H9 (cell line): ENCODE measurements at regions not wholly inside any gene's neighbourhood (a gene's known extent, or its start where the extent isn't known, plus 50 kb on each side); places are given as distances from the start of the nearest gene placed in this dataset.
"Not testable (repeated sequence)": the region's sequence is repeated elsewhere in the genome, so short reads cannot be mapped to it uniquely, and the experiment has no call there.

Experiments
- DNase-seq: peaks from one replicate; pipeline ENCODE4 v3.0.0-alpha.2; 2017
- H2AFZ ChIP-seq: one replicate; pipeline ENCODE4 v1.6.1; 2013; ENCODE audit warnings: mild to moderate bottlenecking, low read length, control low read depth, moderate library complexity
- H2AK5ac ChIP-seq: 2 replicates; pipeline ENCODE4 v1.6.1; 2013; ENCODE audit warnings: low read length, control low read depth, mixed read lengths; ENCODE audit not compliant: insufficient read length
- H2BK120ac ChIP-seq: one replicate; pipeline ENCODE4 v1.6.1; 2013; ENCODE audit warnings: low read depth, mild to moderate bottlenecking, low read length, control low read depth, inconsistent platforms; ENCODE audit not compliant: poor library complexity, severe bottlenecking
- H2BK12ac ChIP-seq: 2 replicates; pipeline ENCODE4 v1.6.1; 2013; ENCODE audit warnings: low read length, control low read depth, mixed read lengths, low read depth; ENCODE audit not compliant: insufficient read length
- H2BK15ac ChIP-seq: 2 replicates; pipeline ENCODE4 v1.6.1; 2013; ENCODE audit warnings: low read depth, low read length, control low read depth
- H2BK20ac ChIP-seq: one replicate; pipeline ENCODE4 v1.6.1; 2013; ENCODE audit warnings: low read depth, mild to moderate bottlenecking, low read length, control low read depth, inconsistent platforms; ENCODE audit not compliant: poor library complexity, severe bottlenecking
- H2BK5ac ChIP-seq: 2 replicates; pipeline ENCODE4 v1.6.1; 2013; ENCODE audit warnings: low read length, control low read depth, mixed read lengths; ENCODE audit not compliant: insufficient read length
- H3K14ac ChIP-seq: 2 replicates; pipeline ENCODE4 v1.6.1; 2013; ENCODE audit warnings: low read length, control low read depth; ENCODE audit not compliant: insufficient read depth
- H3K18ac ChIP-seq: 2 replicates; pipeline ENCODE4 v1.6.1; 2013; ENCODE audit warnings: low read depth, mild to moderate bottlenecking, mixed read lengths, low read length, control low read depth; ENCODE audit not compliant: insufficient read length
- H3K23ac ChIP-seq: 2 replicates; pipeline ENCODE4 v1.6.1; 2013; ENCODE audit warnings: low read length, control low read depth, mixed read lengths, low read depth; ENCODE audit not compliant: insufficient read length
- H3K23me2 ChIP-seq: 2 replicates; pipeline ENCODE4 v1.6.1; 2013; ENCODE audit warnings: low read depth, mild to moderate bottlenecking, mixed read lengths, low read length, control low read depth; ENCODE audit not compliant: insufficient read length, poor library complexity, severe bottlenecking
- H3K27ac ChIP-seq: 2 replicates; pipeline ENCODE4 v1.5.1; 2013; ENCODE audit warnings: low read length, control low read depth, mixed read lengths, low read depth; ENCODE audit not compliant: insufficient read length
- H3K27me3 ChIP-seq: 2 replicates; pipeline ENCODE4 v1.6.1; 2013; ENCODE audit warnings: low read length, control low read depth, inconsistent platforms; ENCODE audit not compliant: insufficient read depth
- H3K4ac ChIP-seq: 2 replicates; pipeline ENCODE4 v1.6.1; 2013; ENCODE audit warnings: low read depth, mild to moderate bottlenecking, control low read depth, inconsistent platforms, low read length, moderate library complexity
- H3K4me1 ChIP-seq: 2 replicates; pipeline ENCODE4 v1.6.1; 2013; ENCODE audit warnings: low read length, control low read depth, inconsistent platforms; ENCODE audit not compliant: insufficient read depth
- H3K4me2 ChIP-seq: 2 replicates; pipeline ENCODE4 v1.6.1; 2013; ENCODE audit warnings: low read length, control low read depth, mixed read lengths; ENCODE audit not compliant: insufficient read length, insufficient read depth
- H3K56ac ChIP-seq: 2 replicates; pipeline ENCODE4 v1.6.1; 2013; ENCODE audit warnings: low read depth, mild to moderate bottlenecking, mixed read lengths, low read length, control low read depth; ENCODE audit not compliant: insufficient read length
- H3K79me1 ChIP-seq: 2 replicates; pipeline ENCODE4 v1.6.1; 2013; ENCODE audit warnings: low read depth, mild to moderate bottlenecking, moderate library complexity, low read length, control low read depth, inconsistent platforms; ENCODE audit not compliant: insufficient read depth, poor library complexity, severe bottlenecking
- H3K79me2 ChIP-seq: 2 replicates; pipeline ENCODE4 v1.6.1; 2013; ENCODE audit warnings: low read length, control low read depth, inconsistent platforms; ENCODE audit not compliant: insufficient read depth
- H3K9ac ChIP-seq: 2 replicates; pipeline ENCODE4 v1.6.1; 2013; ENCODE audit warnings: low read length, control low read depth, mixed read lengths; ENCODE audit not compliant: insufficient read length; ENCODE audit errors: extremely low read depth
- H3K9me3 ChIP-seq: one replicate; pipeline ENCODE4 v1.6.1; 2013; ENCODE audit warnings: low read depth, low read length, inconsistent platforms; ENCODE audit not compliant: control insufficient read depth
- H3T11ph ChIP-seq: one replicate; pipeline ENCODE4 v1.6.1; 2013; ENCODE audit warnings: mild to moderate bottlenecking, low read length, control low read depth, inconsistent platforms
- H4K20me1 ChIP-seq: one replicate; pipeline ENCODE4 v1.6.1; 2013; ENCODE audit not compliant: control insufficient read depth, insufficient read length, insufficient read depth
- H4K5ac ChIP-seq: 2 replicates; pipeline ENCODE4 v1.6.1; 2013; ENCODE audit warnings: low read depth, mild to moderate bottlenecking, mixed read lengths, low read length, control low read depth; ENCODE audit not compliant: insufficient read length
- H4K8ac ChIP-seq: replicated peaks from 2 replicates; pipeline ENCODE4 v1.6.1; 2013; ENCODE audit warnings: low read length, control low read depth, mixed read lengths, low read depth; ENCODE audit not compliant: insufficient read length
- H4K91ac ChIP-seq: 2 replicates; pipeline ENCODE4 v1.6.1; 2013; ENCODE audit warnings: low read depth, mild to moderate bottlenecking, moderate library complexity, mixed read lengths, low read length, control low read depth; ENCODE audit not compliant: insufficient read length
- H3K27ac Mint-ChIP-seq, 3 experiments: 2 replicates in 2 of 3; 3 replicates in 1 of 3; pipeline ENCODE4 v1.8.0; 2020 to 2021; ENCODE audit warnings: mixed read lengths in 3 of 3, mild to moderate bottlenecking in 1 of 3, moderate library complexity in 1 of 3
- H3K27me3 Mint-ChIP-seq: 2 replicates; pipeline ENCODE4 v1.8.0; 2021; ENCODE audit warnings: low read depth, mild to moderate bottlenecking, moderate library complexity, mixed read lengths
- H3K36me3 Mint-ChIP-seq, 3 experiments: 2 replicates in 2 of 3; 3 replicates in 1 of 3; pipeline ENCODE4 v1.8.0; 2020 to 2021; ENCODE audit warnings: low read depth in 3 of 3, mixed read lengths in 3 of 3; ENCODE audit not compliant: insufficient read depth in 1 of 3
- H3K4me1 Mint-ChIP-seq, 2 experiments: 2 replicates each; pipeline ENCODE4 v1.8.0; 2020; ENCODE audit warnings: mixed read lengths in 2 of 2
- H3K4me3 Mint-ChIP-seq, 2 experiments: 2 replicates in 1 of 2; 3 replicates in 1 of 2; pipeline ENCODE4 v1.8.0; 2020 to 2021; ENCODE audit warnings: mild to moderate bottlenecking in 2 of 2, mixed read lengths in 2 of 2, moderate library complexity in 1 of 2
- H3K9me3 Mint-ChIP-seq, 2 experiments: 2 replicates in 1 of 2; 3 replicates in 1 of 2; pipeline ENCODE4 v1.8.0; 2020; ENCODE audit warnings: mild to moderate bottlenecking in 2 of 2, mixed read lengths in 2 of 2, moderate library complexity in 1 of 2
- WGBS: extraction: QIAGEN DNeasy Blood & Tissue Kit; methylation state at CpG from one replicate; pipeline ENCODE4 v1.1.7; 2013; ENCODE audit warnings: missing lambda C conversion rate, low lambda C conversion rate, mixed read lengths; ENCODE audit not compliant: insufficient read length; ENCODE audit errors: extremely low coverage; 5-methylcytosine and 5-hydroxymethylcytosine counted together
- TF ChIP-seq, protein P1 (sequence below): fragments of 200-600 bp; sonication (generic); conservative IDR thresholded peaks from 3 replicates; pipeline ENCODE4 v1.8.0; 2021; ENCODE audit warnings: antibody characterized with exemption, mild to moderate bottlenecking

DNA sequence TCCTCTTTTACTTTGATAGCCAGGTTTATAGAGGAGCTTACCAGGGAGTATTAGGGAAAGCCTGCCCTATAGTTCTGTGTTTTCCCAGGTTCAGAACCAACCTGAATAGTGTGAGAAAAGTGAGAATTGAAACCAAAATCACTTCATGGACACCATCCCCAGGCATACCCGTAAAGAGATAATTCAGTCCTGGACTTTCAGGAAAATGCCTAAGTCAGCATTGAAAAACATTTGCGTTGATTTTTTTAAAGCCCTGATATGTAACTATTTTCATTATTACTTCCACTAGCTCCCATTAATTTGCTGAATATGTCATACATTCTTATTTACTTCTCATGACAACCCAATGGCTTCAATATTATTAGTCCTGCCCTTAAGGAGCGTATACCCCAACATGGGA is 77.4 kb upstream of the TCF21 start:
- TF ChIP-seq, protein P1, sequence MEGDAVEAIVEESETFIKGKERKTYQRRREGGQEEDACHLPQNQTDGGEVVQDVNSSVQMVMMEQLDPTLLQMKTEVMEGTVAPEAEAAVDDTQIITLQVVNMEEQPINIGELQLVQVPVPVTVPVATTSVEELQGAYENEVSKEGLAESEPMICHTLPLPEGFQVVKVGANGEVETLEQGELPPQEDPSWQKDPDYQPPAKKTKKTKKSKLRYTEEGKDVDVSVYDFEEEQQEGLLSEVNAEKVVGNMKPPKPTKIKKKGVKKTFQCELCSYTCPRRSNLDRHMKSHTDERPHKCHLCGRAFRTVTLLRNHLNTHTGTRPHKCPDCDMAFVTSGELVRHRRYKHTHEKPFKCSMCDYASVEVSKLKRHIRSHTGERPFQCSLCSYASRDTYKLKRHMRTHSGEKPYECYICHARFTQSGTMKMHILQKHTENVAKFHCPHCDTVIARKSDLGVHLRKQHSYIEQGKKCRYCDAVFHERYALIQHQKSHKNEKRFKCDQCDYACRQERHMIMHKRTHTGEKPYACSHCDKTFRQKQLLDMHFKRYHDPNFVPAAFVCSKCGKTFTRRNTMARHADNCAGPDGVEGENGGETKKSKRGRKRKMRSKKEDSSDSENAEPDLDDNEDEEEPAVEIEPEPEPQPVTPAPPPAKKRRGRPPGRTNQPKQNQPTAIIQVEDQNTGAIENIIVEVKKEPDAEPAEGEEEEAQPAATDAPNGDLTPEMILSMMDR = no peak
- Histone ChIP-seq H3K79me2 (no peaks in the 10 kb centered on the region), H2BK5ac (no peak overlapping the region), H2BK120ac (no peak overlapping the region), H3K4ac (no peak overlapping the region), H3K79me1 (no peaks in the 10 kb centered on the region), H3K56ac (no peak overlapping the region), H4K91ac (no peak overlapping the region), H3T11ph (no peak overlapping the region), H2AFZ (no peak overlapping the region), H3K18ac (no peak overlapping the region), H3K4me1 (no peaks in the 10 kb centered on the region), H4K5ac (no peak overlapping the region), H3K27ac (no peak overlapping the region), H3K23me2 (no peaks in the 10 kb centered on the region), H3K9me3 (peaks cover 6% of the 10 kb centered on the region), H4K20me1 (no peaks in the 10 kb centered on the region), H4K8ac (no peak overlapping the region), H3K23ac (no peak overlapping the region), H2BK15ac (no peak overlapping the region), H3K14ac (no peak overlapping the region), H3K27me3 (no peaks in the 10 kb centered on the region), H2BK12ac (no peak overlapping the region), H2BK20ac (no peak overlapping the region), H3K9ac (no peak overlapping the region), H3K4me2 (no peak overlapping the region), H2AK5ac (no peak overlapping the region)
- no CpG with 5 or more reads among the region's 3 CpGs for WGBS
- H3K36me3 Mint-ChIP-seq = peaks cover 0 to 15% (median 4%) of the 10 kb centered on the region in 3 experiments; a peak in 2 of 7 replicates
- no peak for DNase-seq
- H3K27ac Mint-ChIP-seq = no peak overlapping the region
- H3K9me3 Mint-ChIP-seq = peaks cover 8 to 12% of the 10 kb centered on the region in 2 experiments; a peak in 4 of 5 replicates
- no peak overlapping the region for H3K4me3 Mint-ChIP-seq
- no peaks in the 10 kb centered on the region for H3K27me3 Mint-ChIP-seq
- peaks cover 0 to 8% of the 10 kb centered on the region in 2 experiments; a peak in 2 of 4 replicates for H3K4me1 Mint-ChIP-seq

DNA sequence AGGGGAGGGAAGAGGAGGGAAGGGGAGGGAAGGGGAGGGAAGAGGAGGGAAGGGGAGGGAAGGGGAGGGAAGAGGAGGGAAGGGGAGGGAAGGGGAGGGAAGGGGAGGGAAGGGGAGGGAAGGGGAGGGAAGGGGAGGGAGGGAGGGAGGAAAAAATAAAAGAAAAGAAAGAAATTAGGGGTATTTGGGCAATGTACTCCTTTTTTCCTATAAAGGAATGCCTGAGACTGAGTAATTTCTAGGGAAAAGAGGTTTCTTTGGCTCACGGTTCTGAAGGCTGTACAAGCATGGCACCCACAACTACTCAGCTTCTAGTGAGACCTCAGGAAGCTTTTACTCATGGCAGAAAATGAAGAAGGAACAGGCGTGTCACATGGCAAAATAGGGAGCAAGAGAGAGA is 76.5 kb upstream of the TCF21 start:
- H2BK15ac ChIP-seq, H3K79me2 ChIP-seq, H2BK120ac ChIP-seq, H2BK20ac ChIP-seq, H3K56ac ChIP-seq, H3K9ac ChIP-seq, DNase-seq, H2BK5ac ChIP-seq, H4K5ac ChIP-seq, H3K23me2 ChIP-seq, H3K4me1 ChIP-seq, H2BK12ac ChIP-seq, H3K79me1 ChIP-seq, H2AK5ac ChIP-seq, H3K27ac ChIP-seq, H3K23ac ChIP-seq, H3K27ac Mint-ChIP-seq, H3K4me3 Mint-ChIP-seq, H4K91ac ChIP-seq, H2AFZ ChIP-seq, H4K8ac ChIP-seq, H3K9me3 ChIP-seq, H3K27me3 Mint-ChIP-seq, H3K4me2 ChIP-seq, H3K14ac ChIP-seq, H3K4ac ChIP-seq, H3K4me1 Mint-ChIP-seq, H3T11ph ChIP-seq, H4K20me1 ChIP-seq, H3K18ac ChIP-seq, H3K27me3 ChIP-seq: not testable (repeated sequence)
- WGBS = no CpG with 5 or more reads among the region's 2 CpGs
- H3K9me3 Mint-ChIP-seq = peaks cover 8 to 12% of the 10 kb centered on the region in 2 experiments; a peak in 4 of 5 replicates
- H3K36me3 Mint-ChIP-seq = peaks cover 0 to 15% (median 5%) of the 10 kb centered on the region in 3 experiments; a peak in 2 of 7 replicates
